Vagina (tissue), 2 donors: ENCODE measurements at regions not wholly inside any gene's neighbourhood (a gene's known extent, or its start where the extent isn't known, plus 50 kb on each side); places are given as distances from the start of the nearest gene placed in this dataset.

ENCODE experiments used
- CTCF ChIP-seq, 3 experiments: fragments of 450-650 bp in 2 of 3; fragments of 200-600 bp in 1 of 3; sonication (generic) in 1 of 3; IDR thresholded peaks; one replicate each; pipeline ENCODE4 v1.5.1; 2017 to 2019; ENCODE audit warnings: antibody characterized with exemption in 3 of 3, mild to moderate bottlenecking in 2 of 3, moderate library complexity in 2 of 3
- POLR2A ChIP-seq, 2 donors: fragments of 450-650 bp; IDR thresholded peaks; one replicate each; pipeline ENCODE4 v1.6.1; 2017; ENCODE audit warnings: antibody characterized with exemption in 2 of 2, mild to moderate bottlenecking in 2 of 2, moderate library complexity in 2 of 2
- POLR2AphosphoS5 ChIP-seq, 2 donors: sonication (generic); formaldehyde crosslinking; IDR thresholded peaks; one replicate each; pipeline ENCODE4 v1.9.0; 2017; ENCODE audit warnings: antibody characterized with exemption in 2 of 2, mild to moderate bottlenecking in 2 of 2, low read depth in 1 of 2; ENCODE audit not compliant: insufficient read depth in 1 of 2

- TF ChIP-seq CTCF (IDR thresholded peaks at IDR 0.05) (no peak), POLR2AphosphoS5 (IDR thresholded peaks at IDR 0.05; ENCODE audit: insufficient read depth in 1 of 2, low read depth in 1 of 2) (no peak), POLR2A (IDR thresholded peaks at IDR 0.05) (no peak)
Measured at GRCh38 chr3:70519913-70520659, 207.6 kb upstream of the MDFIC2 start.
